ENCODE measurements at regions not wholly inside any gene's neighbourhood (a gene's known extent, or its start where the extent isn't known, plus 50 kb on each side); places are given as distances from the start of the nearest gene placed in this dataset.

GRCh38 chr10:94062611-94063010 lies 68.9 kb downstream of the PLCE1 start (continued):
- TF ChIP-seq STAT6 (CRISPR knock-in tag; conservative IDR thresholded peaks at IDR 0.05; ENCODE audit: low read depth), result no peak
- no peak for TF ChIP-seq ATF2 (CRISPR knock-in tag; IDR thresholded peaks at IDR 0.05; ENCODE audit: borderline replicate concordance, low read depth)
- TF ChIP-seq FOXP4 (CRISPR knock-in tag; IDR thresholded peaks at IDR 0.05), result no peak
- no peak for TF ChIP-seq ZNF532 (CRISPR knock-in tag; IDR thresholded peaks at IDR 0.05; ENCODE audit: borderline replicate concordance)

- Mint-ChIP-seq H3K9me3 (no peaks in the 10 kb centered on the region; the same call in 1 of the 2 replicates), H3K36me3 (no peaks in the 10 kb centered on the region), H3K4me3 (no peak overlapping the region), H3K27ac (no peak overlapping the region), H3K27me3 (ENCODE audit: low read depth) (peaks cover 4% of the 10 kb centered on the region; the same call in 1 of the 2 replicates), H3K4me1 (no peaks in the 10 kb centered on the region)
- DNase-seq (ENCODE audit: low spot score) (no peak), ATAC-seq (no peak)
- CTCF ChIA-PET, result no interaction called here
- POLR2A ChIA-PET, result no interaction called here
- TF ChIP-seq ZBTB21 (CRISPR knock-in tag; IDR thresholded peaks at IDR 0.05; ENCODE audit: borderline replicate concordance), result no peak
- TF ChIP-seq KAT7 (CRISPR knock-in tag; IDR thresholded peaks at IDR 0.05; ENCODE audit: borderline replicate concordance), result no peak
- TF ChIP-seq ZNF532 (CRISPR knock-in tag; IDR thresholded peaks at IDR 0.05; ENCODE audit: borderline replicate concordance), result no peak
- no peak for TF ChIP-seq MXD4 (CRISPR knock-in tag; IDR thresholded peaks at IDR 0.05; ENCODE audit: borderline replicate concordance)
- no peak for TF ChIP-seq IRF1 (CRISPR knock-in tag; IDR thresholded peaks at IDR 0.05)
- no peak for TF ChIP-seq ZBTB43 (CRISPR knock-in tag; IDR thresholded peaks at IDR 0.05)
- no peak for TF ChIP-seq EMX1 (CRISPR knock-in tag; IDR thresholded peaks at IDR 0.05)
- TF ChIP-seq CREM (CRISPR knock-in tag; IDR thresholded peaks at IDR 0.05), result no peak
- TF ChIP-seq IRF2 (CRISPR knock-in tag; IDR thresholded peaks at IDR 0.05; ENCODE audit: borderline replicate concordance, low read depth), result no peak
- no peak for TF ChIP-seq E2F1 (CRISPR knock-in tag; IDR thresholded peaks at IDR 0.05)
- no peak for TF ChIP-seq HMGXB4 (CRISPR knock-in tag; IDR thresholded peaks at IDR 0.05)
- no peak for TF ChIP-seq NFE2L1 (CRISPR knock-in tag; IDR thresholded peaks at IDR 0.05)
Measured at GRCh38 chr10:94065362-94065761, 71.6 kb downstream of the PLCE1 start.

Measured in WTC11 (cell line).